ENCODE measurements at regions not wholly inside any gene's neighbourhood (a gene's known extent, or its start where the extent isn't known, plus 50 kb on each side); places are given as distances from the start of the nearest gene placed in this dataset.

DNA sequence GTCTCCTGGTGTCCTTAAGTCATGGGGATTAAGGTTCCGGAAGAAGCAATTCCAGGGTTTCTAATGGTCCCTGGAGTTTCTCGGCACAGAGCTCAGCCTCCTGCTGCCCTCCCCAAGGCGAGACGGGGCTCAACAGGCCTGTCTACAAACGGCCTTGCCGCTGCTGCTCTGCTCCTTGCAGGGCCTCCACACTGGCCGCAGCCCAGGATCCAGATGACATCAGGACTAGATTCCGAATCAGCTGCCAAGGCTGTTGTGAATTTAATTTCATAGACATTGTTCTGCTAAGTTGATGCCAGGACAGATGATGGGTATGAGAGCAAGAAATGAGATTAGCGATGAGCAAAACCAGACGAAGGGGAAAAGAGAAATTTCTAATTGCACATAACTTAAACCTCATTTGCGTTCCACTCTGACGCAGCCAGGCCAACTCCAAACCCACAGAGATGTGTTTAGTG lies 103.6 kb upstream of the BACE2 start:
- WGBS, 2 experiments (ENCODE audit: insufficient coverage in 2 of 2) = 84 to 88% methylated on average over 10 to 12 of the region's 12 CpGs
- Histone ChIP-seq H3K9me3 (ENCODE audit: control insufficient read depth, low read length) (no peaks in the 10 kb centered on the region), H3K36me3 (ENCODE audit: control insufficient read depth, insufficient read depth, low read length) (no peaks in the 10 kb centered on the region), H3K4me3 (ENCODE audit: extremely low read depth, insufficient read depth, low read length, poor library complexity, severe bottlenecking) (no peak overlapping the region), H3K27ac (ENCODE audit: low read depth, low read length, severe bottlenecking) (no peak overlapping the region), H3K4me1 (ENCODE audit: control insufficient read depth, insufficient read depth, low read length, poor library complexity, severe bottlenecking) (peaks cover 12% of the 10 kb centered on the region)

DNA sequence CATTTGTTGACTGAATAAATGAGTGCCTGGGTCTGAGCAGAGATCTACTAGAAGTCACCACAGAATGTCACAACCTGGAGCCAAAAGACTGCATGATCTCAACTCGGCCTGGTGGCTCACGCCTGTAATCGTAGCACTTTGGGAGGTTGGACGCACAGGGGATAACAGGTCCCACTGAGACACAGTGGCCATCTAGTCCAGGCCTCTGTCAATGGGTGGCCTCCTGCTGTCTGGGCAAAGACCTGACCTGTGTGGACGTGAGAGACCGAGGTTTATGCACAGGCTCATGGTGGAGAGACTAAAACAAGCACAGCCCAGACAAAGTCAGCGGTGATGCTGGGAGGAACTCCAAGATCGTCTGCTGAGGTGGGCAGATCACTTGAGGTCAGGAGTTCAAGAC lies 103.0 kb upstream of the BACE2 start:
- H3K36me3 ChIP-seq (ENCODE audit: control insufficient read depth, insufficient read depth, low read length) = no peaks in the 10 kb centered on the region
- WGBS, 2 experiments (ENCODE audit: insufficient coverage in 2 of 2) = 84 to 88% methylated on average over 7 to 8 of the region's 8 CpGs
- H3K9me3 ChIP-seq (ENCODE audit: control insufficient read depth, low read length) = no peaks in the 10 kb centered on the region
- no peak overlapping the region for H3K4me3 ChIP-seq (ENCODE audit: extremely low read depth, insufficient read depth, low read length, poor library complexity, severe bottlenecking)
- H3K4me1 ChIP-seq (ENCODE audit: control insufficient read depth, insufficient read depth, low read length, poor library complexity, severe bottlenecking) = peaks cover 12% of the 10 kb centered on the region
- no peak overlapping the region for H3K27ac ChIP-seq (ENCODE audit: low read depth, low read length, severe bottlenecking)

GRCh38 chr21:41065539-41065938 lies 102.4 kb upstream of the BACE2 start:
- Histone ChIP-seq H3K4me3 (ENCODE audit: extremely low read depth, insufficient read depth, low read length, poor library complexity, severe bottlenecking) (no peak overlapping the region), H3K9me3 (ENCODE audit: control insufficient read depth, low read length) (no peaks in the 10 kb centered on the region), H3K36me3 (ENCODE audit: control insufficient read depth, insufficient read depth, low read length) (no peaks in the 10 kb centered on the region), H3K4me1 (ENCODE audit: control insufficient read depth, insufficient read depth, low read length, poor library complexity, severe bottlenecking) (peaks cover 12% of the 10 kb centered on the region), H3K27ac (ENCODE audit: low read depth, low read length, severe bottlenecking) (no peak overlapping the region)
- 96 to 97% methylated on average over 2 to 3 of the region's 4 CpGs for WGBS, 2 experiments (ENCODE audit: insufficient coverage in 2 of 2)

- no peaks in the 10 kb centered on the region for H3K36me3 ChIP-seq (ENCODE audit: control insufficient read depth, insufficient read depth, low read length)
- no peak overlapping the region for H3K4me3 ChIP-seq (ENCODE audit: extremely low read depth, insufficient read depth, low read length, poor library complexity, severe bottlenecking)
- no peak overlapping the region for H3K27ac ChIP-seq (ENCODE audit: low read depth, low read length, severe bottlenecking)
- 90% methylated on average over 9 to 12 of the region's 16 CpGs for WGBS, 2 experiments (ENCODE audit: insufficient coverage in 2 of 2)
- H3K9me3 ChIP-seq (ENCODE audit: control insufficient read depth, low read length) = no peaks in the 10 kb centered on the region
- H3K4me1 ChIP-seq (ENCODE audit: control insufficient read depth, insufficient read depth, low read length, poor library complexity, severe bottlenecking) = peaks cover 12% of the 10 kb centered on the region
Measured at GRCh38 chr21:41066086-41066938, 101.6 kb upstream of the BACE2 start.

GRCh38 chr21:41067709-41068108 lies 100.3 kb upstream of the BACE2 start:
- Histone ChIP-seq H3K4me1 (ENCODE audit: control insufficient read depth, insufficient read depth, low read length, poor library complexity, severe bottlenecking) (peaks cover 12% of the 10 kb centered on the region), H3K36me3 (ENCODE audit: control insufficient read depth, insufficient read depth, low read length) (no peaks in the 10 kb centered on the region), H3K27ac (ENCODE audit: low read depth, low read length, severe bottlenecking) (no peak overlapping the region), H3K9me3 (ENCODE audit: control insufficient read depth, low read length) (no peaks in the 10 kb centered on the region), H3K4me3 (ENCODE audit: extremely low read depth, insufficient read depth, low read length, poor library complexity, severe bottlenecking) (no peak overlapping the region)
- WGBS, 2 experiments (ENCODE audit: insufficient coverage in 2 of 2) = 59 to 100% methylated on average over 2 to 3 of the region's 4 CpGs

DNA sequence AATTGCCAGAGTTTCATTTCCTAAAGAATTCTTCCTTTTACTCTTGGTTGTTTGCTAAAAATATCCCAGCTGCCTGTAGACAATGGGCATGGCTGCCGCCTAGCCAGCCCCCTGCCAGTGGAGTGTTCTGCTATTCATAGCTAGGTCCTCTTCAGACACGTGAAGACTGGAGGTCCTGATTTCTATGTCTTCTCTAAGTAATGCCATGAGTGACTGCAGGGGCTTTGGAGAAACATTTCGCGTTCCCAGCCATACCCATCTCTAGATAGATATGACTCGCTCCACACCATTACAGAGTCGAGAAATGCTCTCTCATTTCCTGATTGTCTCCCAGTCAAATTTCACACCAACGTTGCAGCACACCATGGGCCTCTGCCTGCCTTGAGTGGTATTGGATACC lies 99.5 kb upstream of the BACE2 start:
- Histone ChIP-seq H3K36me3 (ENCODE audit: control insufficient read depth, insufficient read depth, low read length) (no peaks in the 10 kb centered on the region), H3K9me3 (ENCODE audit: control insufficient read depth, low read length) (no peaks in the 10 kb centered on the region), H3K4me1 (ENCODE audit: control insufficient read depth, insufficient read depth, low read length, poor library complexity, severe bottlenecking) (peaks cover 12% of the 10 kb centered on the region), H3K27ac (ENCODE audit: low read depth, low read length, severe bottlenecking) (no peak overlapping the region), H3K4me3 (ENCODE audit: extremely low read depth, insufficient read depth, low read length, poor library complexity, severe bottlenecking) (no peak overlapping the region)
- WGBS, 2 experiments (ENCODE audit: insufficient coverage in 2 of 2) = 37 to 47% methylated on average over 5 to 7 of the region's 7 CpGs

- H3K36me3 ChIP-seq (ENCODE audit: control insufficient read depth, insufficient read depth, low read length) = no peaks in the 10 kb centered on the region
- no peak overlapping the region for H3K27ac ChIP-seq (ENCODE audit: low read depth, low read length, severe bottlenecking)
- H3K9me3 ChIP-seq (ENCODE audit: control insufficient read depth, low read length) = no peaks in the 10 kb centered on the region
- H3K4me1 ChIP-seq (ENCODE audit: control insufficient read depth, insufficient read depth, low read length, poor library complexity, severe bottlenecking) = peaks cover 12% of the 10 kb centered on the region
- 10 to 17% methylated on average over 25 to 26 of the region's 30 CpGs for WGBS, 2 experiments (ENCODE audit: insufficient coverage in 2 of 2)
- no peak overlapping the region for H3K4me3 ChIP-seq (ENCODE audit: extremely low read depth, insufficient read depth, low read length, poor library complexity, severe bottlenecking)
Measured at GRCh38 chr21:41068967-41069642, 98.9 kb upstream of the BACE2 start.

DNA sequence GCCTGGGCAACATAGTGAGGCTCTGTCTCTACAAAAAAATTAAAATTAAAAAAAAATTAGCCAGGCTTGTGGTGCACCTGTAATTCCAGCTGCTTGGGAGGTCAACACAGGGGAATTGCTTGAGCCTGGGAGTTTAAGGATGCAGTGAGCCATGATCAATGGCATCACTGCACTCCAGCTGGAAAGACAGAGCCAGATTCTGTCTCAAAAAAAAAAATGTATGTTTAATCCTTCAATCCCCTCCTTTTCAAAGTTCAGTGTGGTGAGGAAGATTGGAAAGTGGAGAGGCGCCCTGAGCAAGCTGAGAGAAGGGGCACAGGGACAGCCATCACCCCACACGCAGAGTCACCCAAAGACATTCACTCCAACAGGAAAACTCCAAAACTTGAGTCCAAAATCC lies 97.7 kb upstream of the BACE2 start:
- no peak overlapping the region for H3K27ac ChIP-seq (ENCODE audit: low read depth, low read length, severe bottlenecking)
- H3K9me3 ChIP-seq (ENCODE audit: control insufficient read depth, low read length) = no peaks in the 10 kb centered on the region
- H3K4me3 ChIP-seq (ENCODE audit: extremely low read depth, insufficient read depth, low read length, poor library complexity, severe bottlenecking) = no peak overlapping the region
- H3K4me1 ChIP-seq (ENCODE audit: control insufficient read depth, insufficient read depth, low read length, poor library complexity, severe bottlenecking) = peaks cover 12% of the 10 kb centered on the region
- WGBS, 2 experiments (ENCODE audit: insufficient coverage in 2 of 2) = no CpG with 5 or more reads among the region's 2 CpGs
- no peaks in the 10 kb centered on the region for H3K36me3 ChIP-seq (ENCODE audit: control insufficient read depth, insufficient read depth, low read length)

- no peak overlapping the region for H3K27ac ChIP-seq (ENCODE audit: low read depth, low read length, severe bottlenecking)
- 57 to 63% methylated on average over 7 to 8 of the region's 11 CpGs for WGBS, 2 experiments (ENCODE audit: insufficient coverage in 2 of 2)
- no peaks in the 10 kb centered on the region for H3K36me3 ChIP-seq (ENCODE audit: control insufficient read depth, insufficient read depth, low read length)
- no peaks in the 10 kb centered on the region for H3K9me3 ChIP-seq (ENCODE audit: control insufficient read depth, low read length)
- H3K4me1 ChIP-seq (ENCODE audit: control insufficient read depth, insufficient read depth, low read length, poor library complexity, severe bottlenecking) = peaks cover 8% of the 10 kb centered on the region
- no peak overlapping the region for H3K4me3 ChIP-seq (ENCODE audit: extremely low read depth, insufficient read depth, low read length, poor library complexity, severe bottlenecking)
Measured at GRCh38 chr21:41071258-41072171, 96.4 kb upstream of the BACE2 start.

DNA sequence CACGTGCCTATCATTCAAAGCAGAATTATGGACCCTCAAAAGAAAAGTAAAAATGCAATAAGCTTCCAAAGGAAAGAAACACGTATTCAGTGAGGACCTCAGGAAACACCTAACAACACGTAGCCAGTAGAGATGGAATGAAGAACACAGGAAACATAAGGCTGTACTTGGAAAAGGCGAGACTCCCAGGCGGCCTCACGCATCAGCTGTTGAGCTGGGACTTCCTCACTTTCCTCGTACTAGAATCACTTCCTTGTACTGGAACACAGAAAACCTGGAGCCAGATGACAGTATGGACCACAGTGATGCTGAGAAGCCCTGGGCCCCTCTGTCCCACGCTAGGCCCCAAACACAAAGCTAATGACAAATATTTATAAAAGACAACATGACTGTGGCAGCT lies 94.4 kb upstream of the BACE2 start:
- 86 to 91% methylated on average over 7 of the region's 8 CpGs for WGBS, 2 experiments (ENCODE audit: insufficient coverage in 2 of 2)
- no peaks in the 10 kb centered on the region for H3K9me3 ChIP-seq (ENCODE audit: control insufficient read depth, low read length)
- H3K27ac ChIP-seq (ENCODE audit: low read depth, low read length, severe bottlenecking) = no peak overlapping the region
- peaks cover 4% of the 10 kb centered on the region for H3K4me1 ChIP-seq (ENCODE audit: control insufficient read depth, insufficient read depth, low read length, poor library complexity, severe bottlenecking)
- H3K36me3 ChIP-seq (ENCODE audit: control insufficient read depth, insufficient read depth, low read length) = no peaks in the 10 kb centered on the region
- H3K4me3 ChIP-seq (ENCODE audit: extremely low read depth, insufficient read depth, low read length, poor library complexity, severe bottlenecking) = no peak overlapping the region
